OCI-LY1 (cell line): ENCODE measurements at regions not wholly inside any gene's neighbourhood (a gene's known extent, or its start where the extent isn't known, plus 50 kb on each side); places are given as distances from the start of the nearest gene placed in this dataset.

Experiments used
- EZH2 ChIP-seq: fragments of 200-600 bp; sonication (generic), shearing (Covaris generic); IDR thresholded peaks from 2 replicates; pipeline ENCODE4 v1.8.0; 2017; ENCODE audit warnings: borderline replicate concordance, mixed run types, mild to moderate bottlenecking, antibody characterized with exemption, low read length, moderate library complexity, mixed read lengths
- TF ChIP-seq, protein P1 (sequence below): fragments of 200-600 bp; sonication (generic), shearing (Covaris generic); IDR thresholded peaks from 2 replicates; pipeline ENCODE4 v1.5.1; 2017; ENCODE audit warnings: mild to moderate bottlenecking, antibody characterized with exemption, low read length, moderate library complexity, mixed read lengths

DNA sequence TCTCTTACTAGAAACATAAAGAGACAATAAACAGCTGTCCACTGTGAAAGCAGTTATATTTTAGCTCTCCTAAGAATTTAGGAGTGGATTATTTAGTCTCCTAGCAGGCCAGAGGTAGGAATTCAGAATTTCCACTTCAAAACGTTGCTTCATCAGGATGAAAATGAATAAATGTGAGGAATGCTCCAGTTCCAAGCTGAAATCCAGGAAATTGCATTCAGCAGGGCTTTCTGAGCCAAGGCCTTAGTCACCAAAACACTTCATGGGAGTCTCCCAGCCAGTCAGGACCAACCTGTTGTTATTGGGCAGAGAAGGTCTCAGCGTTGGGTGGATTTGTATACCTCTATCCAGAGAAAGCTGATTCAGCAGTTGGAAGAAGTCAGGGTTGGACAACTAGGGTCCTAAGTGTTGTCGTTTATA, 1040.3 kb downstream of the TLE1 start:
- TF ChIP-seq, protein P1, sequence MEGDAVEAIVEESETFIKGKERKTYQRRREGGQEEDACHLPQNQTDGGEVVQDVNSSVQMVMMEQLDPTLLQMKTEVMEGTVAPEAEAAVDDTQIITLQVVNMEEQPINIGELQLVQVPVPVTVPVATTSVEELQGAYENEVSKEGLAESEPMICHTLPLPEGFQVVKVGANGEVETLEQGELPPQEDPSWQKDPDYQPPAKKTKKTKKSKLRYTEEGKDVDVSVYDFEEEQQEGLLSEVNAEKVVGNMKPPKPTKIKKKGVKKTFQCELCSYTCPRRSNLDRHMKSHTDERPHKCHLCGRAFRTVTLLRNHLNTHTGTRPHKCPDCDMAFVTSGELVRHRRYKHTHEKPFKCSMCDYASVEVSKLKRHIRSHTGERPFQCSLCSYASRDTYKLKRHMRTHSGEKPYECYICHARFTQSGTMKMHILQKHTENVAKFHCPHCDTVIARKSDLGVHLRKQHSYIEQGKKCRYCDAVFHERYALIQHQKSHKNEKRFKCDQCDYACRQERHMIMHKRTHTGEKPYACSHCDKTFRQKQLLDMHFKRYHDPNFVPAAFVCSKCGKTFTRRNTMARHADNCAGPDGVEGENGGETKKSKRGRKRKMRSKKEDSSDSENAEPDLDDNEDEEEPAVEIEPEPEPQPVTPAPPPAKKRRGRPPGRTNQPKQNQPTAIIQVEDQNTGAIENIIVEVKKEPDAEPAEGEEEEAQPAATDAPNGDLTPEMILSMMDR = no peak
- no peak for TF ChIP-seq EZH2
